GM12878 (cell line): ENCODE measurements at regions not wholly inside any gene's neighbourhood (a gene's known extent, or its start where the extent isn't known, plus 50 kb on each side); places are given as distances from the start of the nearest gene placed in this dataset.

Experiments
- ATAC-seq: fragments of 200-7000 bp; cut with Tn5 transposase; 3 replicates; pipeline ENCODE4 v1.9.1; 2020; ENCODE audit warnings: mild to moderate bottlenecking, moderate library complexity
- BruUV-seq: library from RNA; stranded (reverse); fragments of 400-500 nt; replicated peaks from 2 replicates; lab custom pipeline; 2021; lab: Mats Ljungman, UMichigan
- CTCF ChIA-PET: fragments of 300-600 bp; sonication (Branson Sonifier 250); formaldehyde crosslinking; extraction: SDS; loops from one replicate; lab custom pipeline; 2021; ENCODE audit warnings: inconsistent platforms; lab: Yijun Ruan, JAX
- POLR2A ChIA-PET: fragments of 350-600 bp; formaldehyde crosslinking; extraction: SDS; loops from one replicate; lab custom pipeline; 2021; ENCODE audit warnings: inconsistent platforms; lab: Charles Lee
- RAD21 ChIA-PET: fragments of 300-600 bp; sonication (Branson Sonifier 250); formaldehyde crosslinking; loops from one replicate; lab custom pipeline; 2023; ENCODE audit warnings: antibody characterized with exemption; ENCODE audit not compliant: unreplicated experiment; lab: Charles Lee
- SMC1A ChIA-PET: fragments of 300-600 bp; sonication (Branson Sonifier 250); formaldehyde crosslinking; loops from one replicate; lab custom pipeline; 2023; ENCODE audit not compliant: unreplicated experiment, uncharacterized antibody; lab: Charles Lee
- DNase-seq: peaks from one replicate; pipeline ENCODE4 v3.0.0-alpha.2; 2011; ENCODE audit warnings: low read depth, low spot score
- FAIRE-seq: peaks from 3 replicates; lab custom pipeline; 2011; peaks lifted over from hg19 to GRCh38; lab: Jason Lieb, UNC
- H2AFZ ChIP-seq: 2 replicates; pipeline ENCODE4 v1.6.0; 2011; ENCODE audit warnings: low read depth, low read length, control low read depth; ENCODE audit not compliant: control insufficient read depth
- H3K27ac ChIP-seq: 2 replicates; pipeline ENCODE4 v1.5.1; 2011; ENCODE audit warnings: control low read depth; ENCODE audit not compliant: control insufficient read depth, insufficient read depth
- H3K27me3 ChIP-seq, 2 experiments: replicated peaks in 1 of 2; 2 replicates each; pipeline versions ENCODE4 v1.6.0 to v1.6.1; 2011; ENCODE audit warnings: low read length in 1 of 2; ENCODE audit not compliant: control insufficient read depth in 2 of 2, insufficient read depth in 2 of 2
- H3K36me3 ChIP-seq, 2 experiments: 2 replicates each; pipeline ENCODE4 v1.5.1; 2011; ENCODE audit warnings: low read length in 1 of 2; ENCODE audit not compliant: control insufficient read depth in 2 of 2, insufficient read depth in 2 of 2
- H3K4me1 ChIP-seq: 2 replicates; pipeline ENCODE4 v1.6.1; 2011; ENCODE audit warnings: mild to moderate bottlenecking, low read length, moderate library complexity, mixed read lengths; ENCODE audit not compliant: control insufficient read depth, insufficient read depth
- H3K4me2 ChIP-seq: 2 replicates; pipeline ENCODE4 v1.6.0; 2011; ENCODE audit warnings: control low read depth; ENCODE audit not compliant: control insufficient read depth, insufficient read depth
- H3K4me3 ChIP-seq: fragments of 200-600 bp; sonication (generic); 2 replicates; pipeline ENCODE4 v1.5.1; 2016
- H3K79me2 ChIP-seq: 2 replicates; pipeline ENCODE4 v1.6.0; 2011; ENCODE audit warnings: low read length; ENCODE audit not compliant: control insufficient read depth, insufficient read depth
- H3K9ac ChIP-seq: 2 replicates; pipeline ENCODE4 v1.8.0; 2011; ENCODE audit warnings: low read length, control low read depth, mixed read lengths; ENCODE audit not compliant: control insufficient read depth, insufficient read depth
- H3K9me3 ChIP-seq: replicated peaks from 3 replicates; pipeline ENCODE4 v1.5.1; 2011; ENCODE audit warnings: mild to moderate bottlenecking, low read length; ENCODE audit not compliant: control insufficient read depth, insufficient read depth
- H4K20me1 ChIP-seq: 2 replicates; pipeline ENCODE4 v1.6.0; 2011; ENCODE audit not compliant: control insufficient read depth, insufficient read depth
- BACH1 ChIP-seq: fragments of 450-650 bp; IDR thresholded peaks from 2 replicates; pipeline ENCODE4 v1.6.1; 2017; ENCODE audit warnings: mild to moderate bottlenecking, borderline replicate concordance
- BHLHE40 ChIP-seq, 2 experiments: fragments of 450-650 bp in 1 of 2; IDR thresholded peaks; 2 replicates each; pipeline ENCODE4 v1.6.1; 2011 to 2017; ENCODE audit warnings: low read depth in 2 of 2, borderline replicate concordance in 1 of 2, improper control_type of control experiment in 1 of 2, low read length in 1 of 2, mild to moderate bottlenecking in 1 of 2
- CBX3 ChIP-seq: fragments of 200-600 bp; sonication (generic); IDR thresholded peaks from 2 replicates; pipeline ENCODE4 v1.6.1; 2016; ENCODE audit warnings: low read depth, borderline replicate concordance
- ETV6 ChIP-seq, 2 experiments: fragments of 450-650 bp in 1 of 2; IDR thresholded peaks in 1 of 2; conservative IDR thresholded peaks in 1 of 2; 2 replicates each; pipeline ENCODE4 v1.6.1; 2014; ENCODE audit warnings: antibody characterized with exemption in 1 of 2, borderline replicate concordance in 1 of 2, low read depth in 1 of 2, mild to moderate bottlenecking in 1 of 2, moderate library complexity in 1 of 2
- GABPA ChIP-seq: IDR thresholded peaks from 2 replicates; pipeline ENCODE4 v1.6.1; 2014; ENCODE audit warnings: antibody characterized with exemption, low read depth, mild to moderate bottlenecking, inconsistent platforms
- IRF4 ChIP-seq: IDR thresholded peaks from 2 replicates; pipeline ENCODE4 v1.6.1; 2011; ENCODE audit warnings: low read depth, low read length
- MEF2B ChIP-seq: fragments of 450-650 bp; IDR thresholded peaks from 2 replicates; pipeline ENCODE4 v1.6.1; 2018; ENCODE audit warnings: mild to moderate bottlenecking, moderate library complexity; ENCODE audit not compliant: partially characterized antibody, poor library complexity, severe bottlenecking
- NFYA ChIP-seq: IDR thresholded peaks from 2 replicates; pipeline ENCODE4 v1.6.1; 2011; ENCODE audit warnings: low read depth, mild to moderate bottlenecking, low read length, improper control_type of control experiment, borderline replicate concordance
- PAX5 ChIP-seq: IDR thresholded peaks from 2 replicates; pipeline ENCODE4 v1.6.1; 2011; ENCODE audit warnings: low read depth, low read length, borderline replicate concordance
- SPI1 ChIP-seq: IDR thresholded peaks from 2 replicates; pipeline ENCODE4 v1.6.1; 2011; ENCODE audit warnings: low read depth, mild to moderate bottlenecking, low read length, moderate library complexity, borderline replicate concordance; ENCODE audit not compliant: insufficient read depth
- WGBS: methylation state at CpG from one replicate; pipeline ENCODE4 v1.1.6; 2016; ENCODE audit warnings: low lambda C conversion rate; ENCODE audit not compliant: insufficient replicate concordance, insufficient coverage; ENCODE audit errors: missing lambda C conversion rate; 5-methylcytosine and 5-hydroxymethylcytosine counted together
- in situ Hi-C: fragments of 300-500 bp; cut with MboI; formaldehyde crosslinking; loops from 9 replicates; pipeline ENCODE4 v1.14.3; 2018; ENCODE audit warnings: mixed read lengths
- intact Hi-C: fragments of 100-400 bp; cut with micrococcal nuclease; formaldehyde crosslinking; loops from one replicate; pipeline ENCODE4 v1.14.2; 2022; ENCODE audit not compliant: unreplicated experiment

- no peaks in the 10 kb centered on the region for H3K9me3 ChIP-seq
- H2AFZ ChIP-seq: no peak overlapping the region
- peaks cover 4 to 5% of the 10 kb centered on the region in 2 experiments; a peak in 1 of 4 replicates for H3K27me3 ChIP-seq
- no peak overlapping the region for H3K9ac ChIP-seq
- no peak overlapping the region for H3K4me3 ChIP-seq
- no peak for DNase-seq
- RAD21 ChIA-PET: no interaction called here
- no peaks in the 10 kb centered on the region for H3K4me1 ChIP-seq
- intact Hi-C loops (no loop called here), in situ Hi-C loops (no loop called here)
- CTCF ChIA-PET: interaction anchor here (0.7 kb wide), 1 partner anchor 58 kb away, joined by 3 read pairs; no protein-coding TSS in a partner anchor
- H4K20me1 ChIP-seq: no peaks in the 10 kb centered on the region
- POLR2A ChIA-PET: no interaction called here
- no TSS peak for BruUV-seq
- no peaks in the 10 kb centered on the region for H3K79me2 ChIP-seq
- FAIRE-seq: no peak
- SMC1A ChIA-PET: no interaction called here
- WGBS: 0% methylated on average over 2 of the region's 2 CpGs
- no peak overlapping the region for H3K4me2 ChIP-seq
- no peak for ATAC-seq
- H3K36me3 ChIP-seq: no peaks in the 10 kb centered on the region
- H3K27ac ChIP-seq: no peak overlapping the region
- no peak for TF ChIP-seq IRF4
- no peak for TF ChIP-seq BACH1
- TF ChIP-seq PAX5: no peak
- TF ChIP-seq SPI1: no peak
- no peak for TF ChIP-seq NFYA
- TF ChIP-seq, all 136 proteins: peak for 0
These were observed 50.5 kb upstream of the SHANK2 start for GRCh38 chr11:71302911-71303310.

- Histone ChIP-seq H3K27me3 (peaks cover 4 to 5% of the 10 kb centered on the region in 2 experiments; a peak in 1 of 4 replicates), H3K9ac (no peak overlapping the region), H3K4me3 (no peak overlapping the region), H3K4me2 (no peak overlapping the region), H3K27ac (no peak overlapping the region), H3K4me1 (no peaks in the 10 kb centered on the region), H2AFZ (no peak overlapping the region), H3K9me3 (no peaks in the 10 kb centered on the region), H3K36me3 (no peaks in the 10 kb centered on the region), H4K20me1 (no peaks in the 10 kb centered on the region), H3K79me2 (no peaks in the 10 kb centered on the region)
- ChIA-PET SMC1A (no interaction called here), RAD21 (no interaction called here), POLR2A (no interaction called here), CTCF (interaction anchor here (0.7 kb wide), 1 partner anchor 57 kb away, joined by 3 read pairs; no protein-coding TSS in a partner anchor)
- no TSS peak for BruUV-seq
- in situ Hi-C loops (no loop called here), intact Hi-C loops (no loop called here)
- DNase-seq: no peak
- TF ChIP-seq SPI1: no peak
- no peak for TF ChIP-seq CBX3
- no peak for TF ChIP-seq MEF2B
- TF ChIP-seq GABPA: no peak
- no peak for TF ChIP-seq ETV6 (conservative IDR thresholded peaks at IDR 0.05 in 1 of 2, IDR thresholded peaks at IDR 0.05 in 1 of 2; ENCODE audit: borderline replicate concordance in 1 of 2, low read depth in 1 of 2)
- no peak for TF ChIP-seq BHLHE40 (IDR thresholded peaks at IDR 0.05; ENCODE audit: borderline replicate concordance in 1 of 2, low read depth in 2 of 2, low read length in 1 of 2)
- WGBS: 33% methylated on average over 1 of the region's 1 CpG
- no peak for ATAC-seq
- FAIRE-seq: no peak
These were observed 50.1 kb upstream of the SHANK2 start for GRCh38 chr11:71302534-71302909.
